Esophagus muscularis mucosa (tissue), 4 donors: ENCODE measurements at regions not wholly inside any gene's neighbourhood (a gene's known extent, or its start where the extent isn't known, plus 50 kb on each side); places are given as distances from the start of the nearest gene placed in this dataset.

Experiments
- DNase-seq: peaks from one replicate; pipeline ENCODE4 v3.0.0-alpha.2; 2017; ENCODE audit errors: extremely low spot score
- H3K27ac ChIP-seq, 4 donors: fragments of 200-600 bp; sonication (generic); replicated peaks in 1 of 4; 1 replicate in 3 of 4; 2 replicates in 1 of 4; pipeline ENCODE4 v1.5.1; 2016 to 2019; ENCODE audit warnings: mild to moderate bottlenecking in 1 of 4
- H3K27me3 ChIP-seq, 4 donors: fragments of 200-600 bp; sonication (generic); one replicate each; pipeline versions ENCODE4 v1.5.1 to v1.6.0; 2016 to 2019
- H3K36me3 ChIP-seq, 4 donors: fragments of 200-600 bp; sonication (generic); one replicate each; pipeline ENCODE4 v1.5.1; 2016 to 2019
- H3K4me1 ChIP-seq, 4 donors: fragments of 200-600 bp; sonication (generic); one replicate each; pipeline ENCODE4 v1.5.1; 2016 to 2019
- H3K4me3 ChIP-seq, 4 donors: fragments of 200-600 bp; sonication (generic); 1 replicate in 2 of 4; 2 replicates in 2 of 4; pipeline ENCODE4 v1.5.1; 2016 to 2019; ENCODE audit warnings: mild to moderate bottlenecking in 4 of 4, moderate library complexity in 1 of 4
- H3K9me3 ChIP-seq, 4 donors: fragments of 200-600 bp; sonication (generic); 1 replicate in 3 of 4; 2 replicates in 1 of 4; pipeline ENCODE4 v1.5.1; 2016 to 2019
- EP300 ChIP-seq: sonication (generic); formaldehyde crosslinking; IDR thresholded peaks from one replicate; pipeline ENCODE4 v1.6.1; 2017; ENCODE audit warnings: antibody characterized with exemption
- POLR2A ChIP-seq: fragments of 450-650 bp; IDR thresholded peaks from one replicate; pipeline ENCODE4 v1.6.1; 2017; ENCODE audit warnings: antibody characterized with exemption, moderate library complexity, mild to moderate bottlenecking, low read depth
- POLR2AphosphoS5 ChIP-seq, 2 donors: sonication (generic); formaldehyde crosslinking; IDR thresholded peaks; one replicate each; pipeline ENCODE4 v1.6.1; 2017; ENCODE audit warnings: antibody characterized with exemption in 2 of 2
- WGBS: methylation state at CpG from one replicate; pipeline ENCODE4 v1.1.5; 2018; 5-methylcytosine and 5-hydroxymethylcytosine counted together
- intact Hi-C: fragments of 100-400 bp; cut with DNase I; formaldehyde crosslinking; loops from one replicate; pipeline ENCODE4 v1.15.1; 2023
- TF ChIP-seq, protein P1 (sequence below), 3 experiments: fragments of 200-600 bp in 2 of 3; fragments of 450-650 bp in 1 of 3; sonication (generic) in 2 of 3; IDR thresholded peaks; one replicate each; pipeline ENCODE4 v1.5.1; 2017 to 2019; ENCODE audit warnings: antibody characterized with exemption in 3 of 3, mild to moderate bottlenecking in 2 of 3, moderate library complexity in 1 of 3

DNA sequence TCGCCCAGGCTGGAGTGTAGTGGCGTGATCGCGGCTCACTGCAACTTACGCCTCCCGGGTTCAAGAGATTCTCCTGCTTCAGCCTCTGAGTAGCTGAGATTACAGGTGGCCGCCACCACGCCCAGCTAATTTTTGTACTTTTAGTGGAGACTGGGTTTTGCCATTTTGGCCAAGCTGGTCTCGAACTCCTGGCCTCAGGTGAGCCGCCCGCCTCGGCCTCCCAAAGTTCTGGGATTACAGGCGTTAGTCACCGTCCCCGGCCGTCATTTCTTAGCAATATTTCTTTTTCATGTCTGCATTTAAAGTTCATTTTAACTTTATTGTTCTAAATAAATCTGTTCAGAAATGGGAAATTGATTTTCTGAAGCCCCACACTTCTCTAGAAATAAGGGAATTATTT is 597.3 kb upstream of the DDX18 start:
- H3K27me3 ChIP-seq: no peaks in the 10 kb centered on the region
- H3K4me1 ChIP-seq: no peaks in the 10 kb centered on the region
- no peak for DNase-seq
- intact Hi-C loops: no loop called here
- no peak overlapping the region for H3K4me3 ChIP-seq
- no peaks in the 10 kb centered on the region for H3K36me3 ChIP-seq
- WGBS: 93% methylated on average over 16 of the region's 16 CpGs
- no peak for TF ChIP-seq POLR2AphosphoS5 (IDR thresholded peaks at IDR 0.05)
- TF ChIP-seq POLR2A: no peak
- no peak for TF ChIP-seq EP300
- TF ChIP-seq, protein P1, sequence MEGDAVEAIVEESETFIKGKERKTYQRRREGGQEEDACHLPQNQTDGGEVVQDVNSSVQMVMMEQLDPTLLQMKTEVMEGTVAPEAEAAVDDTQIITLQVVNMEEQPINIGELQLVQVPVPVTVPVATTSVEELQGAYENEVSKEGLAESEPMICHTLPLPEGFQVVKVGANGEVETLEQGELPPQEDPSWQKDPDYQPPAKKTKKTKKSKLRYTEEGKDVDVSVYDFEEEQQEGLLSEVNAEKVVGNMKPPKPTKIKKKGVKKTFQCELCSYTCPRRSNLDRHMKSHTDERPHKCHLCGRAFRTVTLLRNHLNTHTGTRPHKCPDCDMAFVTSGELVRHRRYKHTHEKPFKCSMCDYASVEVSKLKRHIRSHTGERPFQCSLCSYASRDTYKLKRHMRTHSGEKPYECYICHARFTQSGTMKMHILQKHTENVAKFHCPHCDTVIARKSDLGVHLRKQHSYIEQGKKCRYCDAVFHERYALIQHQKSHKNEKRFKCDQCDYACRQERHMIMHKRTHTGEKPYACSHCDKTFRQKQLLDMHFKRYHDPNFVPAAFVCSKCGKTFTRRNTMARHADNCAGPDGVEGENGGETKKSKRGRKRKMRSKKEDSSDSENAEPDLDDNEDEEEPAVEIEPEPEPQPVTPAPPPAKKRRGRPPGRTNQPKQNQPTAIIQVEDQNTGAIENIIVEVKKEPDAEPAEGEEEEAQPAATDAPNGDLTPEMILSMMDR (IDR thresholded peaks at IDR 0.05): no peak
- H3K9me3 ChIP-seq: no peaks in the 10 kb centered on the region
- no peak overlapping the region for H3K27ac ChIP-seq

DNA sequence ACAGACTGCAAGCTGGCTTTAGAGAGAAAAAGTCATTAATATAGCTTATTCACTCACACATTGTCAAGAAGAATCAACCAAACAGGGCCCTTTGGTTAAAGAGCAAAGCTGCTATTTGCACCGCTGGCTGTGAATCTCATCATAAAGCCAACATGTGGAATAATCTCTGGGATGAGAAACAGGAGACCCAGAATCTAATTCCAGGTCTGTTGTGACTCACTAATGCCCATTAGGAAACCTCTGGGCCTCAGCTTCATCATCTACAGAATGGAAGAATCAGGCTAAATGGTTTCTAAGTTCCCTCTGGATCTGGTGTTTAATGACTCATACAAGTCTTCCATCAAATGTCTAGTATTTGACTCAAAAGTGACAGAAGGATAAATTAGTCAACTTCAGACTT is 591.7 kb upstream of the DDX18 start:
- TF ChIP-seq POLR2A (no peak), EP300 (no peak), POLR2AphosphoS5 (IDR thresholded peaks at IDR 0.05) (no peak)
- TF ChIP-seq, protein P1 (IDR thresholded peaks at IDR 0.05): no peak
- H3K27me3 ChIP-seq: no peaks in the 10 kb centered on the region
- H3K4me1 ChIP-seq: no peaks in the 10 kb centered on the region
- no peaks in the 10 kb centered on the region for H3K36me3 ChIP-seq
- no peak overlapping the region for H3K4me3 ChIP-seq
- no peak for DNase-seq
- peaks cover 0 to 4% (median 0%) of the 10 kb centered on the region in 4 donors for H3K9me3 ChIP-seq
- WGBS: 67% methylated on average over 1 of the region's 1 CpG
- intact Hi-C loops: no loop called here
- no peak overlapping the region for H3K27ac ChIP-seq

DNA sequence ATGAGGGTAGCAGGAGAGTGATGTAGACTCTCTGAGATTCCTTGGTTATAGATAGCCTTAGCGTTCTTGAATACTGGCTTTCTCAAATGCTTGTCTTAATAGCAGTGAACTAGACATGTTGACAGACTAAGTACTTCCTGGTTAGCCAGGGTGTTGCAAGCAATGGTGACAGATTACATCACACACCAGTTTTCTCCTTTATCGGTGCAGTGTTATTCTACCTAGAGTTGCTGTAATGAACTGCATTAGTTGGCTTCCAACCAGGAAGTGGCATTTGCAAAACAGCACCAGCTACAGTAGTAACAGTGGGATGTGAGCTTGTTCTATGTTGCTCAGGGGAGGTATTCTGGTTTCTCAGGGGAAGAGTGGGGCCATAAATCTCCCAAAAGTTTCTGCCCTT is 582.2 kb upstream of the DDX18 start:
- TF ChIP-seq POLR2A: no peak
- no peak for TF ChIP-seq POLR2AphosphoS5 (IDR thresholded peaks at IDR 0.05)
- TF ChIP-seq, protein P1 (IDR thresholded peaks at IDR 0.05): no peak
- TF ChIP-seq EP300: no peak
- H3K27ac ChIP-seq: no peak overlapping the region
- intact Hi-C loops: no loop called here
- 96% methylated on average over 2 of the region's 2 CpGs for WGBS
- peaks cover 0 to 29% (median 3%) of the 10 kb centered on the region in 4 donors for H3K9me3 ChIP-seq
- no peak overlapping the region for H3K4me3 ChIP-seq
- no peak for DNase-seq
- H3K36me3 ChIP-seq: no peaks in the 10 kb centered on the region
- no peaks in the 10 kb centered on the region for H3K4me1 ChIP-seq
- no peaks in the 10 kb centered on the region for H3K27me3 ChIP-seq

DNA sequence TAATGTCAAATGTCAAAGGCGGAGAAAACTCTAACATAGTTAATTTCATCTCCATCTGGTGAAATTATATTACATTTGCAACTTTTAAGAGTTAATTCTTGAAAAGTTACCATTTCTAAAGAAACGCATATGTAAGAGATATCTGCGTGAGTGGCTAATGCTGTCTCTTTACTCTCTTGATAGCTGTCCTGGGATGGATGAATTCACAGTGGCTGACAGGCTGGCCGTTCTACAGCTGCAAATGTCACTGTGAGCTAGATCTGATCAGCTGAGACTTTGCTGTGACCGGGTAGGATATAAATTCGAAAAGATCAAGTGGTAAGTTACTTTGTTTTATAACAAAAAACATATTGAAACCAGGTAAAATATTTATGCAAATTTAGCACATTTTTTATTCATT is 557.1 kb upstream of the DDX18 start:
- Histone ChIP-seq H3K4me1 (no peaks in the 10 kb centered on the region), H3K4me3 (no peak overlapping the region), H3K27ac (no peak overlapping the region), H3K27me3 (no peaks in the 10 kb centered on the region), H3K9me3 (no peaks in the 10 kb centered on the region), H3K36me3 (no peaks in the 10 kb centered on the region)
- intact Hi-C loops: no loop called here
- WGBS: 63% methylated on average over 6 of the region's 6 CpGs
- DNase-seq: no peak
- TF ChIP-seq POLR2AphosphoS5 (IDR thresholded peaks at IDR 0.05): no peak
- TF ChIP-seq EP300: no peak
- no peak for TF ChIP-seq POLR2A
- TF ChIP-seq, protein P1 (IDR thresholded peaks at IDR 0.05): no peak

DNA sequence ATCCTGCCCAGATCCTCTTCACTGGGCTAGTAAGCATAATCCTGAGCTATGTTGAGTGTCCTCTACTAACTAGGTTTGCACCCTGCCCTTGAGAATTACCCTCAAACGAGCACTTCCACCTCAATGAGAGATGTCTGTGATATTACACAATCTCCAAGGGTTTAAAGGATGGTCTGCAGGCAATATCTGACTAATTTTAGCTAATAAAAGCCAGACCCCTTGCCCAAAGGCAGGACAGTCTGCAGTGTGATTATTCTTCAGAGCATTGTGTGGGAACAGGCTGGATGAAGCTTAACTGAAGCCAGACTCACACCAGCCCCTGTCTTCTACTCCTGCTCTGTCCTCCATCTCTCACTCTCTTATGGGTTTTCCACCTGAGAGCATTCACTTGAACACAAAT is 544.9 kb upstream of the DDX18 start:
- Histone ChIP-seq H3K9me3 (peaks cover 0 to 3% (median 0%) of the 10 kb centered on the region in 4 donors), H3K4me3 (no peak overlapping the region), H3K36me3 (no peaks in the 10 kb centered on the region), H3K27ac (no peak overlapping the region), H3K4me1 (no peaks in the 10 kb centered on the region), H3K27me3 (no peaks in the 10 kb centered on the region)
- intact Hi-C loops: no loop called here
- TF ChIP-seq POLR2A: no peak
- TF ChIP-seq, protein P1 (IDR thresholded peaks at IDR 0.05): no peak
- TF ChIP-seq EP300: no peak
- TF ChIP-seq POLR2AphosphoS5 (IDR thresholded peaks at IDR 0.05): no peak
- WGBS: 67% methylated on average over 1 of the region's 1 CpG
- DNase-seq: no peak
